ENCODE measurements at regions not wholly inside any gene's neighbourhood (a gene's known extent, or its start where the extent isn't known, plus 50 kb on each side); places are given as distances from the start of the nearest gene placed in this dataset. TPM values are rescaled to one million over a fixed set of nuclear protein-coding genes. Genes with fewer than 3 reads are reported as not detected.
A peak's percentile ranks its signal among the peaks of the same experiment; 100 is the strongest.

DNA sequence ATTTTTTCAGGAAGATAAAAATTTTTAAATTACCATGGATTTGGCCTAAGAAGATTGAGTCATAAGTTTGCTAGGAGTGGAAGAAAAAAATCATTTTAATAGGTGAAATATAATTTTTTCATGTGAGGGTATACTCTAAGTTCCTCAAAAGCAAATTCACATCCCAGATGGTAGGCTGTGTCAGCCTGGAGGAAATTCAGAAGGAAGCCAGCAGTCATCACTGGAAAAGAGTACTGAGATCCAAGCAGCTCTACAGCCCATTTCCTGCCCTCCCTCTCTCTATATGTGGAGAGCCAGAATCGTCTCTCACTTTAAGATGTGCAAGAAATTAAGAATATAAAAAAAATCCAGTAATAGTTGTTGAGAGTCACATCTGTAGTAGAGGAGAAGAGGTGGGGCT lies 126.5 kb upstream of the CDH18 start:
- DNase-seq (ENCODE audit: low read depth), result no peak

DNA sequence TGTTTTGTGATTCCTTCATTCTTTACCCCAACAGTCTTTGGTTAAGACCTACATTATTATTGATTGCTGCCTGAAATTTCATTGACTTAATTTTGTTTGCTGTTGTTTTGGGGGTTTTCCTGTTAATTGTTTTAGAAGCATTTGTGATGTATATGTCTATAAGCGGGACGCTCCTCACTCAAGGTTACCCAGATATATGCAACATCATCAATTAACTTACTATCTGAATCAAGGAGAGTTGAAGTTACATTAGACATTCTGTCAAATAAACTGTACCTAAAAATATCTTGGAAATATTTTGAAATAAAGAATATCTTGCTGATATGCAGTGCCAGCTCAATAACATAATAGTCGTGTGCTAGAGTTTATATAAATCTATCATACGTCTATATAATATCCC lies 125.9 kb upstream of the CDH18 start:
- no peak for DNase-seq (ENCODE audit: low read depth)

DNA sequence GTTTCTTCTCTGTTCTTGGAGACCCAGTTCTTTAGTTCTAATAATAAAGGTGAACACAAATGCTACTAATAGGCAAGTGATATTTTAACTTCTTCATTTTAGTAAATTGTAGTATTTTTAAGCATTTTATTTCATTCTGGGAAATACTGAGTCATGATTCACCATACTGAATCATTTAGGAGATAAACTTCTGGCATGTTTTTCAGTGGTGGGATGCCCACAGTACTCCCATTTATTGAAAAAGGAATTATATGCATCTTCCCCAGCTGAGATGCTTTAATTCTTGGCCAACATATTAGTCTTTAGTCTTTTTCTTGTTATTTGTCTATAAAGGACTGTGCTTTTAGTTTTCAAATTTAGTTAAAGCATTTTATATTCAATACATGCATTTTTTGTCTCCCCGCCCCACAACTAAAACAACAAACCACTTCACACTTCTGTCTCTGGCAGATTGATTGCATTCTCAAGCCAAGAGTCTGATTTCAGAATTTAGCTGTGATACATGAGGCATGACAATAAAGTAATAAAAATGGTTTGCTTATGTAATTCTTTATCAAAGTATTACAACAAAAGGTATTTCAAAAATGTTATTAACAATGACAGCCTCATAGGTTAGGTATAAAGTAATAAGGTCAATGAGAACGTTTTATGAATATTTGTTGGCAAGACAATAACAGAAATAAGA lies 125.2 kb upstream of the CDH18 start:
- no peak for DNase-seq (ENCODE audit: low read depth)

DNA sequence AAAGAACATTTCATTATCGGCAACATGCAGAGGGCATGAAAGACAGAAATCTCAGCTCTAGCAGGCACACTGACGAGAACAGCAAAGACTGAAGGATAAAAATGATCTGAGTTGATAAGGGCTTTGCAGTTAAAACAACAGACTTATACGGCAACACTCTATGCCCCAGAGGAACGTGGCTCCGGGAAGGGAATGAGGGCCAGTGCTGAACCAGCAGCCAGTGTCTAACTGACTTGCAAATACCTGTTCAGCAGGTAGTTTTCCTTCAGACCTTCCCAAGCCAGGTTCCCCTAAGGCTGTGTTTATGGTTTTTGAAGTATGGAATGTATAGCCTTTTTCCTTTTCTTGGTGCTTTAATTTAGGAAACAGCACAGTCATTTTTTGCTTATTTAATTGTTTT lies 121.3 kb upstream of the CDH18 start:
- DNase-seq (ENCODE audit: low read depth), result no peak

DNA sequence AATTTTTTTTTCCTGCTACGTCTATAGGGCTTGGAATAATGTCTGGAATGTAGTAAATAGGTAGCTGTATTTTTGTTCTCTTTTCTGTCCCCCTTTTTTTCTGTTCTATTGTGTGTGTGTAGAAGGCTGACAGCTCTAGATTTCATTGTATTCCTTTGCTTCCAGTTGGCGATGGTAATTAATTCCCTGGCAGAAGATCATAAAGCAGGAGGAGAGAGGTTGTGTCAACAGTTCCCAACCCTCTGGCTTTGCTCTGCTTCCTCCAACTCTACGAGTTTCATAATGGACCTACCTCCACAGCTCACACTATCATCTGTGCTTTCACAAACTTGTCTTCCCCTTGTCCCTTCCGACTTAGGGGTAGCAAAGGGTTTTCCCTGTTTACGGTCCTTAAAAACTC lies 117.9 kb upstream of the CDH18 start:
- DNase-seq (ENCODE audit: low read depth), result no peak

DNA sequence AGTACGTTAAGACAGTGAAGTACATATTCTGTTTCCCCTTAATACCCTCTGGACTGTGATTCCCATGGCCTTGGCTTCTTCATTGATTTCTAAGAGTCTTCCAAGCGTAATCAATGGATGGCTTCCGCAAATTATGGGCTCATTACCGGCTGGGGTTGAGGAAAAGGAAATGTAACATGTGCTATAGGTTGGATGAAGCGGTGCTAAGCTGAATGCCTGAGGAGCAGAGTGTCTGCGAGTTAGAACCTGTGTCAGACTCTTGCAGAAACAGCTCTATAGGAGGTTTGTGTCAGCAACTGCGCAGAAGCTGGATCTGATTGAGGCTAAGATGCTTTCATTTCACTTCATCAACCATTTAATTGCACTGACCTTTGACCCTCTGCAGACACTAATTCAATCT lies 114.3 kb upstream of the CDH18 start:
- DNase-seq (ENCODE audit: low read depth), result no peak

DNA sequence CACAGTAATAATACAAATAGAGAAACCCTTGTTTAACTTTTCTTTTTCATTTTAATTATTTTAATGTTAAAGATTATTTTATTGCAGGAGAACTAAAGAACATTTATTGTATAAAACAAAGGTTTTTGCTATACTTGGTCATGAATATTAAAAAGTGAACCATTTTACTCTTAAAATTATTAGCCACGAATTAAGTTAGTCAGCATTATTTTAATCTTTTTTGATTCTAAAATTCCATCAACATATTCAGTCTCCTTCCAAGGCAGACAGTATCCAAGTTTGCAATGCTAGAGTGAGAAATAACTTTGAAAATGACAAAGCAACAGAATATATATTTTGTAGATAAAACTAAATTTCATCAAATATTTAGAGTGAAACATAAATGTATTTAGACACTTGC lies 110.7 kb upstream of the CDH18 start:
- DNase-seq (ENCODE audit: low read depth), result no peak

DNA sequence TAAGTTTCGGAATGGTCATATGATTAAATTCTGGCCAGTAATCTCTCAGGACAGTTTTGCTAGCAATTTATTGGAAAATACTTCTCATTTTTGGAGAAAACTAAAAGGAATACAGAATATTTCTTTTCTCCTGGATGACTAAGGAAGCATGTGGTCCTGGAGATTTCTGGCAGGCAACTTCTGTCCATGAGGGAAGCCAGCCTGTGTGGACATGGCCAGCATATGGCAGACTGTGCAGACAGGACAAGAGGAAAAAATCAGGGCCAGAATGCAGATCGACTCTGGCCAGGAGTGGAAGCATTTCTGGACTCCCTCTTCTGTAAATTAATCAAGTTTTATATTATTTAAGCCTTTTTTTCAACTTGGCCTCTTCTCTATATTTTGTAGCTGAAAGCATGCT lies 100.4 kb upstream of the CDH18 start:
- no peak for DNase-seq (ENCODE audit: low read depth)

DNA sequence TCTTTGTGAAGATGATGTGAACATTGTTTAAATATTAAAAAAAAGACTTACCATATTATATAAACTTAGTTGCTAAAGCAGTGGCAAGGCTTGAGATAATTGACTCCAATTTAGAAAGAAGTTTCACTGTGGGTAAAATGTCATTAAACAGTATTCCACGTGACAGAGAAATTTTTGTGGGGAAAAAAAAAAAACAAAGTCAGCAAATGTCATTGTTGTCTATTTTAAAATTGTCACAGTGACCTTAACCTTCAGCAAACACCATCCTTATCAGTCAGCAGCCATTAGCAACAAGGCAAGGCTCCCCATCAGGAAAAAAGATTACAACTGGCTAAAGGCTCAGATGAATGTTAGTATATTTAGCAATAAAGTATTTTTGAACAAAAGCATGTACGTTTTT lies 99.3 kb upstream of the CDH18 start:
- DNase-seq (ENCODE audit: low read depth), result no peak

DNA sequence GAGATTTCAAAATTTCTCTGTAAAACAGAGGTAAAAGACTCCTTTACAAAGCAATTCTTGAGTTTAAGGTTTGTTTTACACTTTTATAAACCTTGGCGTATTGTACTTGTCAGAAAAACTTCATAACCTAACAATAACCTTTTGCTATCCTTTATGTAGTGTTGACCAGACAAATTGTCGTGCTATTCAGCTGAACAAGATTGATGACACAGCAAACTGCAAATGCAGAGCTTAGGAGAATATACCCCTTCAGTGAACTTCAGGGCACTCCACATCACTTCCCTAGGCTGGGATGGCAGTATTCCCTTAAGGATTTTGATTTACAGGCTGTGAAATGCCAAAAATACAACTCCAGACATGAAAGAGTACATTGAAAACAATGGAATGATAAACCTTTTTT lies 89.2 kb upstream of the CDH18 start:
- DNase-seq (ENCODE audit: low read depth), result no peak

DNA sequence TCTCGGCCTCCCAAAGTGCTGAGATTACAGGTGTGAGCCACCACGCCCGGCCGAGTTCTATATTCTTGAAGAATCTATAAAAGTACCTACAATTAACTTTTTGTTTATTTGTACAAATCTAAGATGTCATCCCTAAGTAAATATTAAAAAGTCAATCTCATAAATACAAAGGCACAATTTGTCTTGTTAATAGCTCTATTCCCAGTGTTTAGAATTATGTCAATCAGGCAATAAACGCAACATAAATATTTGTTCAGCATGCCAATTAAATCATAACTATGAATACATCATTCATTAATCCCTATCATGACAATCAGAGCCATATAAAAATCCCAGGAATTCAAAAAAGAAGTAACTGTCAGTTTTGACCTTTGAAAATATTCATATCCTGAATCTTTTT lies 68.9 kb upstream of the CDH18 start:
- no peak for DNase-seq (ENCODE audit: low read depth)

DNA sequence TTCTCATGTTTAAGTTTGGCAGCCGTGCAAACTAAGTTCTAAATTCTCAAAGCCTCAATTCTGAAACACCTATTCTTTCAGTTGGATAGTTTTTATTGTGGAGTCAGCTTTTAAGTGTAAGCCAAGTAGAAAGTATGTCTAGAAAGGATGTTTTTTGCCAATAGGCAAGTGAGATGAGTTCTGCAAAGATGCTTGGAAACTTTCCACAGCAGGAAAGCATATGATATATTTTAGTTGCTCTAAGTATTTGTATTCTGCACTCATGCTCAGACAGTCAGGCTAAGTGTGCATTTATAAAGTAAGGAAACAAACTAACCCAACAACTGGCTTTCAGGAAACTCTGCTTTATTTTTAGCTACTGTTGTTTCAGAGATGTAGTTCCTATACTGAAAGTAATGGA lies 67.3 kb upstream of the CDH18 start:
- no peak for DNase-seq (ENCODE audit: low read depth)

DNA sequence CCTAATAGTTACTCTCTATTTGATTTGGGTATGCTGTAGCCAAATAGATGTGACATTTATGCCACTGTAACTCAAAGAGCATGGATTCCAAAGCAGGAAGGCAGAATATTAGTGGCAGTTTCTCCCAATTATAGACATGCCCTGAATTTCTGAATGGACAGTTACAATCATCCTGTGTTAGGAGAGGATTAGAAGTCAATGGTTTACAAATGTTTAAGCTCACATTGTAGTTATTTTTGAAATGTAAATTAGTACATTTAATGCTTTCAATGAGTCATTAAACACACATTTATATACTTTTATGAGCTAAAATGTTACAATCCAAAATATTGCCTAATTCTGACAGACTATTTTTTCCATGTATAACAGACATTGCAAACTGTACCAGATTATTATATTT lies 62.3 kb upstream of the CDH18 start:
- no peak for DNase-seq (ENCODE audit: low read depth)

DNA sequence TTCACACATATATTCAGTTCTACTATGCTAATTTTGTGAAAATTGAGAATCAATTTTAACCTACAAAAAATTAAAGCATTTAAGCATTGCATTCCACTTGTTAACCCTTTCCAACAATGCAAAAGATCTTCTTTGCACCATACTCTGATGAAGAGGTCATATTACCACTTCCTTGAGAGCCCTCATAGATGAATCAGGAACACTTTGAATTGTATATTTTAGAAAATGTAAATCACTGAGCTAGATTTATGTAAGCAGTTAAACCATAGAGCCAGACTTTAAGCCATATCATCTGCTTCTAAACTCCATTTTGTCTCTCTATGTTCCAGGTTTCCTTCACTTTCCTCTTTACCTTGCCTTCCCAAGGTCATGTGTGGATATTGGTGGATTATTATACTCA lies 56.5 kb upstream of the CDH18 start:
- no peak for DNase-seq (ENCODE audit: low read depth)

DNA sequence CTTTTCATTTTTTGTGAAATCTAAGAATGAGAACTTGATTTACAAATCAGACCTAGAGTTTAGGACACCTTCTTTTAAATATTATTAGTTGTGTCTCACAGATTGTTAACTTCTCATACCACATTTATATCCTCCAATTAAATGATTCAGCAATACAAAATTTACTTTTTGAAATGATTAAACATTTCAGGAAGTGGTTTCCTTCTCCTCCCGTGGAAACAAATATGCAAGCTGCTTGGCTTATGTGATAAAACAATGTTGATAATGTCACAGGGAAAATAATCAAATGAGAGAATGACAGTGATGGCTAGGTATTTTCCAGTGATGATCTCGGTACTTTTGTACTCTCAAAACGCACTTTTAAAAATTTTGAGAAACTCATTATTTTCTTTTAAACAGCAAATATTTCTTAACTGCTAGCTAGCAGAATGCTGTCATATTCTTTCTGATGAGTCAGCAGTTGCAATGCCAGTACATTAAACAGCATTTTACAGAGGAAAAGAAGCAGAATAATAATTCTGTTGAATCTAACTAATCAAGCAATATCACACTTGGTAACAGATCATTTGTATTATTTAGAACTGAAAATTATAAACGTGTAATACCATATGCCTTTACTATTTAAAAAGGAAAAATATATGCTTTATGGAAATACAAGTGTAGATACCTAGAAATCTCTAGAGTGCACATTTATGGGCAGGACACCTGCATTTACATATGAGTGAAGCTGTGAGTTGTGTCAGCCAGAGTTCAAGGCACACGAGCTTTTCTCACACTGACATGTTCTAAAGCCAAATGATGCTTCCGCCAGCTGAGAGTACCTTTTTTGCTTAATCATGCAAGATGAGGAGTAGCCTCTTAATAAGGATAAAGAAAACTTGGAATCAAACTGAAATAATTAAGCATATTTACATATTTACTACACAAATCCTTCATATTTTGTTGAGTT lies 53.6 kb upstream of the CDH18 start:
- DNase-seq (ENCODE audit: low read depth), result peak; percentile 31

DNA sequence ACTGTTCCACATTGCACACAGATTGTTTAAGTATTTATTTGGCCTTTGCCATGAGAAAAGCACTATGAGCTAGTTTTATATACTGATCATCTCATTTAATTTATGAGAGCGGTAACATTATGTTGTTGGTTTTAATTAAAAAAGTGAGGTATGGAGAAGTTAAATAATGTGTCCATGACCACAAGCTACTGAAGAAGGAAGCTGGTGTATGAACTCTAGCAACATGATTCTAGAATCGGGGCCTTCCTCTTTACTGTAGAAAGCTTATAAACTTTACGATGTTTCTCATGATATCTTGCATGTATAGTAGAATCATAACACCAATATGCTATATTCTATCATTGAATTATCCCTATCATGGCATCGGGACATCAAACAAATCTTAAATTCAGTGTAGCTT lies 52.9 kb upstream of the CDH18 start:
- DNase-seq (ENCODE audit: low read depth), result no peak

Small RNA genes lying in the stretch of these regions (small RNA-seq; reads per million reads assigned to genes)
- gene AC093303.1, result not detected
